ENCODE measurements at regions not wholly inside any gene's neighbourhood (a gene's known extent, or its start where the extent isn't known, plus 50 kb on each side); places are given as distances from the start of the nearest gene placed in this dataset.
"Not testable (repeated sequence)": the region's sequence is repeated elsewhere in the genome, so short reads cannot be mapped to it uniquely, and the experiment has no call there.

DNA sequence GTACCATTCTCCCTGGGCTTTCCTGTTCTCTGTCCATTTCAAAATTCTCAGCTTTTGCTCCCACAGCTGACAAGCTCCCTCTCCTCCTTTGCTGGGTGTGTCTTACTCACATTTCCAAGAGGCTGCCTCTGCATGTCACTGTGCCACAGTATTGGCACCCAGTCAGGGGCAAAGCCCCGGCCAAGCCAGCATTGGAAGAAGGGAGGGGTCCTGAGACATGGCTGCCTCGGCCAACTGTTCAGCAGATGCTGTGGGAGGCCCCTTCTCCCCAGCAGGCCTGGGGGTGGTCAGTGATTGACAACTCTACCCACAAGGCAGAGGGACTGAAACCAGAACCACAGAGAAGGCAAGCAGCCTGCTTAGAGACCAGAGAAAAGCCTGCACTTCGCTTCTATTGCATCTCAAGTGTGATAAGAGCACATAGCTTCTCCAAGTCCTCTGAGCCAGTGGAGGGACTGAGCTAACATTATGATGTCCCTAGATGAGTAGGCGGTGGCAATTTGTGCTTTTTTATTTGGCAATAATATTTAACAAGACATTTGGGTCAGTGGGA, 294.1 kb downstream of the SIPA1L2 start:
- no peak for DNase-seq

DNA sequence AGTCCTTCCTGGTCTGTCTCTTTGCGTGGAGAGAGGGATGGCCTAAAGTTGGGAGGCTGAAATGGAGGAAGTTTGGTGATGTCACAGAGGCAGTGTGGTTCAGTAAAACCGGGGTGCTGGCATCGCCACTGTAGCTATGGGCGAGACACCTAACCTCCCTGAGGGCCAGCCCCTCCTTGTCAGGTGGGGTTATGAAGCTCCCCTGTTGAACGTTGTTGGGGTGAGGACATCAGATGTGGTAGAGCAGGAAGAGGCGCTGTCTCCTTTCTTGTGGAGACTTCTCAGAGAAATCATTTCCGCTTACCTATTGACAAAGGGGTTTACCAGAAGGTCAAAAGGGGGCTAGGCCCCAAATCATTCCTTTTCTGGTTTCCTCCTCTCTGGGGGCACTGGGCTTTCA, 294.7 kb downstream of the SIPA1L2 start:
- no peak for DNase-seq

DNA sequence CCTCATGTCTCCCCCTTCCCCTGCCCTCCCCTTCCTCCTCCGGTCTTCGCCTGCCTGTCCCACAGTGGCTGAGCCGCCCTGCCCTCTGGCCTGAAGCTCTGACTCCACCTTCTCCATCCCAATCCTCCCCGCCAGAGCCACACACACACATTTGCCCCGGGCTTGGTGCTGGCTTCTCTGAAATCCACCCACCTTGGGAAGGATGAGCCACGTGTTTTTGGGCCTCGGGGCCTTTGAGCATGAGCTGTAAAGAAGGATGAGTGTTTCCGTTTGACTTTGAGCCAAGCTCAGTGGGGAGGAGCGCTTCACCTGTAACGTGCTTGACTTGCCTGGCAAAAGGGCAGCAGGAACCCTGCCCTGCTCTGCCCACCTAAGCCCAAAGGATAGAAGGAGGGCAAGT, 295.1 kb downstream of the SIPA1L2 start:
- DNase-seq, result no peak

DNA sequence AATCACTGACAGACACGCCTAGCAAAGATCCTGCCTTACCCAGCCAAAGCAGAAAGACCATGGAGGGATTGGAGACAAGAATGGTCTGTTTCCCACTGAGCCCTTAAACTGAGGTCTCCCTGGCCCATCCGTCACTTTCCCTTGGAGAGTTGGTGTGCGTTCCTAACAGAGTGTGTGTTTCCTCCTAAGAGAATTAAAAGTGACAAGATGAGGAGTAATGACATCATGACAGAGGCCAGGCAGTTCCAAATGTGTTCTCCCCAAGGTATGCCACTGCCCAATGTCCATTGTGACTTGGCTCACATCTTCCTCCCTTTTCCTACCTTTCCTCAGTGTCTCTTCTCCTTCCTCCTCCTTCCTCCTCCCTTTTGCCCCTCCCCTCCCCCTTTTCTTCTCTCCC, 295.7 kb downstream of the SIPA1L2 start:
- DNase-seq, result no peak

DNA sequence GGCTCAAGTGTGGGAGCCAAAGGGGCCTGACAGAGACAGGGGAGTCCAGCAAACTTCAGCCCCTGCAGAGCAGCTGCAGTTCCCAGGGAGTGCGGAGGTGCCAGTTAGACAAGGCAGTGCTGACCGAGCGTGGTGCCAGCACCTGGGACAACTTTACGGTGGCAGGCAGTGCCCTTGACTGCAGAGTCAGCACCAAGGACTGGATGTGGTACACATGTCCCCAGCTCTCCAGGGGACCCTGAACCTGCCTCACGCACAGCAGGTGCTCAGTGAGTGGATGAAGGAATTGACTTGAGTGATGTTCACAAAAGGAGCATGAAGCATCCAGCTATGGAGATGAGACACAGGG, 296.5 kb downstream of the SIPA1L2 start:
- no peak for DNase-seq

DNA sequence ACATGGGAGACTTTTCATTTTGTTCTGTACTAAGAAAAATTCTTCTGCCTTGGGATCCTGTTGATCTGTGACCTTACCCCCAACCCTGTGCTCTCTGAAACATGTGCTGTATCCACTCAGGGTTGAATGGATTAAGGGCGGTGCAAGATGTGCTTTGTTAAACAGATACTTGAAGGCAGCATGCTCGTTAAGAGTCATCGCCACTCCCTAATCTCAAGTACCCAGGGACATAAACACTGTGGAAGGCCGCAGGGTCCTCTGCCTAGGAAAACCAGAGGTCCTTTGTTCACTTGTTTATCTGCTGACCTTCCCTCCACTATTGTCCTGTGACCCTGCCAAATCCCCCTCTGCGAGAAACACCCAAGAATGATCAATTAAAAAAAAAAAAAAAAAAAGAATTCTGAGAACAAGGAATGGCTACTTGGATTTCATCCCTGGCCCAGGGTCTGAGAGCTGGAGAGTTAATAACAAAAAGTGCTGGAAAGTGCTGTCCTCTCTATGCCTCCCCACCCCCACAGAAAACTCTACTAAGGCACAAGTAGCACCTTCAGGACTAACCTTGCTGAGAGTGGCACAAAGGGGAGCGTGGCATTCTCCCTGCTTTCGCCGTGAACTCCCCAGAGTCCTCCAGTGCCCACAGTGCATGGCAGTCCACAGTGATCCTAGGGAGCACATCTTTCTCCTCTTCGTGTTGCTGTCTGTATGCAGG, 297.1 kb downstream of the SIPA1L2 start:
- not testable (repeated sequence) for DNase-seq

DNA sequence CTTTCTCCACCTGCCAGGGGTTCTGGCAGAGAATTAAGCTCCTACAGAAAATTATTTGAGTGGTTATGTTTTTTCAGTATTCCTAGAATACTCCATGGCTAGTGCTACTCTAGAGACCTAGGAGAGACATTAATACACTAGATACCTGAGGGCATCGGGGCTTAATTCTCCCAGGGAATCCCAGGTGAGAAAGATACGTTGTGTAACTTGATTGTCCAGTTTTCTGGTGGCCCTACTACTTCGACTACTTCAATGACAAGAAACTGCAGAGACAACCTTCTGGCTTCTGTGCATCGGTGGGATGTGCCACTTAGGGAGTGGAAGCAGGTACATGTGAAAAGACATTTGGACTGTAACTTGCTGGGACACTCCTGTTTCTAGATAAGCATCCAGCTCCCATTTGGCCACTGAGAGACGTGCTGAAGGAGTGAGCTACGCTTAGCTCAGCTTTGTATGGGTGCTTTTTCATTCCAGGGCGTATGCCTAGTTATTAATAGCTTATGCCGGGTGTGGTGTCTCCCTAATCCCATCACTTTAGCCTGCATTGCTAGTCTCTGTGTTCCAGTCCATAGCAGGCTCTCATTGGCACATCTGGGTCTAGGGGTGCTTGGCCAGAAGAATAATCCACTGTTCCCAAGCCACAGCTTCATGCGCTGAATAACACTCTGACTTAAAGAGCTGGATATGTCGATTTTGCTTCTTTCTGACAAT, 300.7 kb downstream of the SIPA1L2 start:
- DNase-seq, result no peak

DNA sequence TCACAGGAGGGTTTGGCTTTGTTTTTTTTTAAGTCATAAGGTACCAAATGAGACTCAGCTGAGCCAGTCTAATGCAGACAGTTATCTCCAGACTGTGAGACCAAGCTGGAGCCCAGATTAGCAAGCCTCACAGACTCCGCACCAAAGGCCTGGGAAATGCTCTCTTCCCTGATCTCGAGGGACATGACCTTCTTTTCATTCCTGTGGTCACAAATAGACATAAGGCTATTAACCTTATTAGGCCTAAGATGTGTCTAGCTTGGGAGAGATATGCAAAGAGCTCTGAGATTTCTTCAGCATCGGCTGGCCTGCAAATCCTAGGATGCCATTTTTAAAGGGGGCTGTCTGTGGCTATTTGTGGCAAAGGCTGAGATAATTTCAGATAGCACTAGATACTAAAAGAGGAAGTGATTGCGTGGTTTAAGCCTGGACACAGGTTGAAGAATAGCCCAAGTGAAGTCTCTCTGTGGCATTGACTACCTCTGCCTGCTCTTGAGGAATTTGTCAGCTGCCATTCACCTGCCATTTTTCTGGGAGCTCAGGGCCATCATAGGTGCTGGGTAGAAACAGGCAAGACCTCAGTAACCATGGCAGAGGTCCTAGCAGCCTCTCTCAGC, 301.3 kb downstream of the SIPA1L2 start:
- DNase-seq, result no peak

DNA sequence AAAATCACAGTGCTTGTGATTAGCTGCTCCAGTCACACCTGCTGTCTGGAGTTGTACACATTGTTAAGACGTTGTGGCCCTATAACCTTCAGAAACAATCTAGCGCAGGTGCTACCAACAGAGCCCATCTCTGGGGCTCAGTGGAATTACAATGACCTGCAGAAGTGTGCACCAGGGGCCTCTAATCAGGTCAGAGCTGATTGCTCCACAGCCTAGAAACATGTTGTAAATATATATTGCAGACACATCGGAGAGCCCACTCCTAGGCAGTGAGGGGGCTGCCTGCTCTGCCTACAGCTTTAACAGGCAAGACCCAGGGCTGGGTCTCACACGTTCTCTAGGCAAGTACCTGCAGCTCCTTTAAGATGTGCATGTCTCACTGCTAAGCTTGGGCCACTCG, 302.0 kb downstream of the SIPA1L2 start:
- DNase-seq, result no peak

DNA sequence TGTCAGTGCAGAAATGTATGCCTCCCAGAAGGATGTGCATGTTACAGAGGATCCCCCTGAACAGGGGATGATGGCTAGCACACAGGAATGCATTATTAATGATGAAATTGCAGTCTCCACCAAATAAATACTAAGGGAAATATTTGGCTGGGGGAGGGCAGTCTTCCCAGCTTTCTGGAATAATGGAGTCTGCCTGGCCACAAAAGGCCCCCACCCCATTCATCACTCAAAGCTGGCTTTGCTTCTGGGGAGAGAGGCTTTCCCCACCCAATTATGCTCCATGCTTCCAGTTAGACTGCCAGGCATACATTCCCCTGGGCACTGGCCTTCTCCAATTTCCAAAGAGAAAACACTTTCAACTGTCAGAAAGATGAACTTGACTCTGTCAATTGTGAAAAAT, 302.7 kb downstream of the SIPA1L2 start:
- DNase-seq, result no peak

DNA sequence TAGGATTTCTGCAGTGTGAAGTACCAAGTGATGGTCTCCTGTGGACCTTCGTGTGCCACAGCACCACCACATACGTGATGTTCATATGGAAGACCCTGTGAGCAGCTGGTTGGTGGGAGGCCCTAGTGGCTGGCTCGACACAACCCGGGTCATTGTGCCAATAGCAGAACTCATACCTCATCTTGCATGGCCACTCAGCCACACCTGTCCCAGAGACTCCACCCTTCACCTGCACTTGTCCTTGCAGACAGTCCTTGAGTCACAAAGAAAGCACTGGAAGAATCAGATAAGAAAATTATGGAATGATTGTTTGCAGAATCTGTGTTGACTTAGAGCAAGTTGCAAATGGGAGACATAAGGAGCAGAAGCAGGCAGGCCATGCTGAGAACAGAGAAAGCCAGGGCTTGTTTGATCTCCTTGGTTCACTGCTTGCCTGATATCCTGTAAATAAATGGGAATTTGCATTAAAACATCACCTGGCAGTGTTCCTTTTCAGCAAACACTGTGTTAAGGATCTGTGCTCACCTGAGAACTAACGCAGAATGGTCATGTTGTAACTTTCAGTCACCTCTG, 307.7 kb downstream of the SIPA1L2 start:
- no peak for DNase-seq

DNA sequence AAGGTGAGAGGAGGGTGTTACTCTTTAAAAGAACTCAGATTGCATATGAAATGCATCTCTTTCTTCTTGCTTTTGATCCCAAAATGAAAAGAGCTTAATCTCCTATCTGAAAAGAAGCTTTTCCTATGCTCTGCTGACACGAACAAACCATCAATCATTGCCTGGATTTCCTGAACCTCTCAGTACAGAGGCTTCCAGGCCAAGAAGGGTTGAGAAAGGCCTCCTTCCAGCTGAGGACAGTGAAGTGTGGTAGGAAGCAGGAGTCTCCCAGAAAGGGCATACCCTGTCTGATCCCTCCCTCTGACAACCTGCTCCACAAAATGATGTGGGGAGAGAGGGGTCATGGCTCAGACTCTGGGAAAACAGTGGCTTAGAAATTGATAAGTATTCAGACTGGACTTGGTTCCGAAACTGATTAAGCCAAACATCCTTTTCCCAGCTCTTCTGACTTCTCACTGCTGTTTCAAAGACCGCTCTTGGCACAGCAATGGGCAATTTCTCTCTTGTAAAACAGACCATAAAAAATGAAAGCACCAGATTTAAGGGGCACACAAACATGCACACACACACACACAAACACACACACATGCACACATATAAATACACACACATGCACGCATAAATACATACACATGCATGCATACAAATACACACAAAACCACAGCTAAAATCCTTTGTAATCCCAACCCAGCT, 310.3 kb downstream of the SIPA1L2 start:
- no peak for DNase-seq

DNA sequence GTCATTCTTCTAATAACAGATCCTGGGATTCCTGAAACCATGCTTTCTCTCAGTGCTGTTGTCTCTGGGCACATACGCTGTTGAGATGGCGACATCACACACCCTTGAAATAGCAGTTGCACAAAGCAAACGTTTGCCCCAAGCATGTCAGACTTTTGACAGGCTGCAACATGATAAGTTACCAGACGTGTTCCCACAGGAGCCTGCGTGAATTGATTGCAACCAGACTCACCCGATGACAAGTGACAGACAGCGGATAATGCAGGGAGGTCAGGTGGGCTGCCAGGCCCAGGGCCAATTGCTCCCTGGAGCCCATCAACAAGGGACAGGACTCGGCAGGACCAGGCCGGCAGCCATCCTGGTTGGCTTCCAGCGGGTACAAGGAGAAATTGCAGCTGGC, 310.9 kb downstream of the SIPA1L2 start:
- DNase-seq, result no peak

DNA sequence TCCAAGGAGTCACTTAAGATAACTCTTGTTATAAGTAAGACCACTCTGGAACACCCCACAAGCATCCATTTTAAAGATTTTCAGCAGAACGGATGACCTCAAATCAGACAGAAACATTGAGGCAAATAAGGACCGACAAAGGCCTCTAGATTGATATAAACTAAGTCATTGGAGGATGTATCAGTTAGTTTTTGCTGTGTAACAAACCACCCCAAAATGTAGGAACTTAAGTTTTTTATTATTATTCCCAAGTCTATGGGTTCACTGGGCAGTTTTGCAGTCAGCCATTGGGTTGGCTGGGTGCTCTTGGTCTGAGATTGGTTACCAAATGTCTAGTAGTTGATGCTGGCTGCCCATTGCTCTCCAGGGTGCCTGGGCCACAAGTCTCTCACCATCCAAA, 311.8 kb downstream of the SIPA1L2 start:
- no peak for DNase-seq

DNA sequence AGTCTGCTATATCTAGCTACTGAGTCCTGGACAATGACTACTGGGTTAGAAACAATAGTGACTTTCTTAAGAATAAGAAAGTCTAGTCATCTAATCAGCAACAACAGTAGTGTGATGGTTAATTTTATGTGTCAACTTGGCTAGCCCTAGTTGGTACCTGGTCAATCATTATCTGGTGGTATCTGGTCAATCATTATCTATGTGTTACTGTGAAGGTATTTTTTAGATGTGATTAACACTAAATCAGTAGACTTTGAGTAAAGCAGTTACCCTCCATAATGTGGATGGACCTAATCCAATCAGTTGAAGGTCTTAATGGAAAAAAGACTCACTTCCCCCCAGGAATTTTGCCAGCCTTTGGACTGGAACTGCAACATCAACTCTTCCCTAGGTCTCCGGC, 312.6 kb downstream of the SIPA1L2 start:
- DNase-seq, result no peak

DNA sequence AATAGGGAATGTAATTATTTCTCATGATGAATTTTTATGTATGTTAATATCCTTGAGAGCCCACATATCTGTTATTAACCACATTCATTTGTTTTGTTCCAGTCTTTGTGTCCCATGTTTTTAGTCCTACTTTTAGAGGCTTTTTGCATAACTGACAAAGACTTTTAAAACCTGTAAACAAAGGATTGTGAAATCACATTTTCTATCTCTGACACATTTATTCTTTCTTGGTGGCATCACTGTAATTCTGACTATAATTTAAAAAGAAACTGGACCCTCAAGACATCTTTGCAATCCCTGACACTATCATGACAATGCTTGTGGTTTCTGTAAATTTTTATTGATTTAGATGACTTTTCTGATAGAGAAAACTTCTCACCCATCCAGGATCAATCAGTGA, 313.1 kb downstream of the SIPA1L2 start:
- DNase-seq, result no peak

DNA sequence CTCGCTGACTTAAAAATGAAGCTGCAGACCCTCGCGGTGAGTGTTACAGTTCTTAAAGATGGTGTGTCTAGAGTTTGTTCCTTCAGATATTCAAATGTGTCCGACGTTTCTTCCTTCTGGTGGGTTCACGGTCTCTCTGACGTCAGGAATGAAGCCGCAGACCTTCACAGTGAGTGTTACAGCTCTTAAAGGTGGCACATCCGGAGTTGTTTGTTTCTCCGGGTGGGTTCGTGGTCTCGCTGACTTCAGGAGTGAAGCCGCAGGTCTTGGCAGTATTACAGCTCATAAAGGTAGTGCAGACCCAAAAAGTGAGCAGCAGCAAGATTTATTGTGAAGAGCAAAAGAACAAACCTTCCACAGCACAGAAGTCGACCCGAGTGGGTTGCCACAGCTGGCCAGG, 316.1 kb downstream of the SIPA1L2 start:
- not testable (repeated sequence) for DNase-seq

DNA sequence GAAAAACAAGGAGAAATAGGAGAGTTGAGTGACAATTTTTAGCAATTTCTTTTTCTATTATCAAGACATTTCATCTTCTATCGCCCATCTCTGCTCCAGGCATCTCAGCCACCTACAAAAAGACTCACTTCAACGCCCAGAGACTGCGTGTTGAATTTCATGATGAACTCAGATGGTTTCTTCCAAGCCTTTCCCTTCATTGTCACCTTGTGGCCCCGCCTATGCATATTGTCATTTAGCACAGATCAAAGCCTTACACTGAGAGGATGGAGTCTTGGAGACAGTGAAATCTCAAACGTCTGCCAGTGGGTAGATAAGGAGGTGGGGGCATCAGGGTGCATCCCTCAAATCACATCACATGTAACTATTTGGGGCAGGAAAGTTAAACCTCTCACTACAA, 319.4 kb downstream of the SIPA1L2 start:
- DNase-seq, result no peak

DNA sequence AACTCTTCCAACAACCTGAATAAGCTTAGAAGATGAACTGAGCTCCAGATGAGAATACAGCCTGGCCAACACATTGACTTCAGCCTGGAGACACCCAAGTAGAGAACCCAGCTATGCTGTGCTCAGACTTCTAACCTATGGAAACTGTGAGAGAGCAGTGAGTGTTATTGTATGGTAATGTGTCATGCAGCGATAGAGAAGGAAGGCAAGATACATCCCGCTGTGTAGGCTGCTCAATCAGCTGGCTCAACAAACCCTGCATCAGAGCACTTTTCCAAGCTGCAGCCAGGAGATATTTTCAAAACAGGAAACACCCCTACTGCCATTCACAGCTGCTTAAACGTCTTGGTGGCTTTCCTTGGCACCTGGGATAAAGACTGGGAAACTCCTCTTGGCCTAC, 321.3 kb downstream of the SIPA1L2 start:
- no peak for DNase-seq

DNA sequence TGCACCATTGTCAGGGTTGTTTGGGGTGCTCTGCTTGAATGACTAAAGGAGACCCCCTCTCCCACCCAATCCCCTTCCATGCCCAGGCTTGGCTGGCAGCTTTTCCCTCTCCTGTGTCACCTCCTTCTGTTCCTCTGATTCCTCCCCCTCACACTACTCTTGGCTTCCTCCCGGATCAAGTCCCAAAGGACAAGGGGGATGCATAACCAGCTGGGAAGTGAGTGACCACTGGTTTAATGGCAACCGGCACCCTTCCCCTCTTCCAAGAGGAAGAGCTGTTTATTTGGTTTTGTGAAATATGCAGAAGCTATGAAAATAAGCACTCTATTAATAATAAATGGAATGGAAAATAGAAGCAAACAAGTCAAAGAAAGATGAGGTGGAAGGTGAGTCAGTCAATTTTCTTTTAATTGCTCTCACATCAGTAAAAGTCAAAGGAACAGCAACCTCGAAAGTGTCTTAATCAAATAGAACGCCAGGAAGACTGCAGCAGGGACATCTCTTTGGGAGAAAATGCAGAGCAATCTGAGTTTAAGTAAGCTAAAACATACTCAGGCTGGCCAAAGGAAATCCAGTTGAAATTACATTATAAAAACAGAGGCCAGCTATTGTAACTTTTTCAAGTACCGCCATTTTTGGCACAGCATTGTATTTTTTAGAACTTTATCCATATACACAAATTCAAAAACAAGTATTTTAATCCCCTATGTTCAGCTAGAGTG, 322.5 kb downstream of the SIPA1L2 start:
- no peak for DNase-seq

DNA sequence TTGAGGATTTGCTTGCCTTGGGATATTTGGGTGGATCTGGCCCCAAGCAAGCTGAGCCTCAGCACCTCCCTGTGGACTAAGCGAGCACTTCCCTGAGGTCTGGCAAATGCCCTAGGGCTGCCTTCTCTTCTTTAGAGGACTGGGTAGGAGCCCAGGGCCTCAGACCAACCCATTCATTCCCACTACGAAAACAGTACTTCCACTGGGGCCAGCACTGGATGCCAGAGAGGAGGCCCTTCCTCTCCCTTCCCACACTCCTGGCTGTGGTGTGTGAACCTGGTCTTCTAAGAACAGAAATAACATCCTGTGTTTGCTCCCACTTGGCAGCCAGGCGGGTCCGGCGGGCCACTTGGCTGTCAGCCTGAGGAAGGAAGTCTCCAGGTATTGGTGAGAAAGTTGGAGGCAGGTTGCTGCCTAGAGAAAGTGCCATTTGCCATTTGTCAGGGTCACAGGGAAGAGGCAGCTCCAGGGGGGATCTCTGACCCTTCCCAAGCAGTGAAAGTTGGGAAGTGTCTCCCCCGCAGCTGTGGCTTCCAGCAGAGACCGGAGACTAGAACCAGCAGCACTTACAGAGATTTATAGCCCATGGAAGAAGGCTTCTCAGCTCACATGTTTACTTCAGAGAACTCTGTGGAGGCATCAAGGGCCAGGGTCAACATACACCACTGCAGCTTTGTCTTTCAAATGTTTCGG, 323.5 kb downstream of the SIPA1L2 start:
- no peak for DNase-seq

DNA sequence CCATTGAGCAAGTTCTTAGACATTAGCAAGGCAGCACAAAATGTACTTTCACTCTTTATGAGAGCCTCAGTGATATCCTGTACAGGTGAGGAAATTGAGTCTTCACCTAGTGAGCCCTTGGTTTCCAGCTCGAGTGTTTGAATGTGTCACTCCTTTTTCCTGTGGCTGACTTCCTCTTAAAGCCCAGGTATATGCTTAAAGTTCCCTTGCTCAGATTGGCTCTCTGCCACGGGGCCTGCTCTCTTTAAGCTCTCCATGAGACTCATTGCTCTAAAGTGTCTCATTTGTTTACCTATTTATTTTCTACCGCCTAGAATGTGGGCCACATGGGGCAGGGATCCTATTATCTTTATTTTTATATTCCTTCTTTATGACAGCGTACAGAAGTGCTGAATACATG, 324.9 kb downstream of the SIPA1L2 start:
- DNase-seq, result no peak
